GM19372 (cell line): ENCODE measurements at regions not wholly inside any gene's neighbourhood (a gene's known extent, or its start where the extent isn't known, plus 50 kb on each side); places are given as distances from the start of the nearest gene placed in this dataset.

Experiments used
- ATAC-seq: cut with Tn5 transposase; IDR thresholded peaks from one replicate; pipeline ENCODE4 v1.9.1; 2021; ENCODE audit warnings: mild to moderate bottlenecking, low read depth, moderate library complexity; ENCODE audit not compliant: unreplicated experiment

- ATAC-seq = no peak
These were observed 1048.1 kb upstream of the ACO1 start for GRCh38 chr9:31336386-31336785.

- no peak for ATAC-seq
These were observed 1047.6 kb upstream of the ACO1 start for GRCh38 chr9:31336841-31337240.

- ATAC-seq = peak; percentile 99
These were observed 1037.3 kb upstream of the ACO1 start for GRCh38 chr9:31347082-31347617.

- no peak for ATAC-seq
These were observed 1029.1 kb upstream of the ACO1 start for GRCh38 chr9:31355159-31355882.

- ATAC-seq = no peak
These were observed 1028.5 kb upstream of the ACO1 start for GRCh38 chr9:31355965-31356364.

- no peak for ATAC-seq
These were observed 1025.4 kb upstream of the ACO1 start for GRCh38 chr9:31359071-31359470.

- ATAC-seq = no peak
These were observed 1020.3 kb upstream of the ACO1 start for GRCh38 chr9:31364171-31364570.

GRCh38 chr9:31372799-31373587 is 1011.5 kb upstream of the ACO1 start:
- ATAC-seq = no peak

- ATAC-seq = no peak
These were observed 1007.1 kb upstream of the ACO1 start for GRCh38 chr9:31377358-31377757.

- no peak for ATAC-seq
These were observed 995.8 kb upstream of the ACO1 start for GRCh38 chr9:31388660-31389059.

- ATAC-seq = no peak
These were observed 995.4 kb upstream of the ACO1 start for GRCh38 chr9:31389075-31389474.

GRCh38 chr9:31390403-31391025 is 993.9 kb upstream of the ACO1 start:
- ATAC-seq = peak; percentile 43

- ATAC-seq = no peak
These were observed 991.2 kb upstream of the ACO1 start for GRCh38 chr9:31393240-31393639.

GRCh38 chr9:31394015-31394473 is 990.4 kb upstream of the ACO1 start:
- peak; percentile 46 for ATAC-seq

GRCh38 chr9:31412081-31412480 is 972.4 kb upstream of the ACO1 start:
- no peak for ATAC-seq

GRCh38 chr9:31415164-31415563 is 969.3 kb upstream of the ACO1 start:
- no peak for ATAC-seq

- no peak for ATAC-seq
These were observed 966.0 kb upstream of the ACO1 start for GRCh38 chr9:31418419-31418818.

- ATAC-seq = peak; percentile 54
These were observed 940.6 kb upstream of the ACO1 start for GRCh38 chr9:31443630-31444457.

- ATAC-seq = no peak
These were observed 939.1 kb upstream of the ACO1 start for GRCh38 chr9:31445357-31445756.

GRCh38 chr9:31445960-31446359 is 938.5 kb upstream of the ACO1 start:
- ATAC-seq = peak; percentile 64
